Astrocyte (in vitro differentiated cells and primary cell): ENCODE measurements at regions not wholly inside any gene's neighbourhood (a gene's known extent, or its start where the extent isn't known, plus 50 kb on each side); places are given as distances from the start of the nearest gene placed in this dataset.

Experiments used
- DNase-seq: peaks from one replicate; pipeline ENCODE4 v3.0.0-alpha.2; 2010; ENCODE audit warnings: low read depth
- FAIRE-seq: peaks from 2 replicates; lab custom pipeline; 2011; peaks lifted over from hg19 to GRCh38; lab: Jason Lieb, UNC
- H2AFZ ChIP-seq: 2 replicates; pipeline ENCODE4 v1.6.0; 2012; ENCODE audit warnings: low read depth, low read length, inconsistent platforms
- H3K27ac ChIP-seq: 2 replicates; pipeline ENCODE4 v1.5.1; 2011; ENCODE audit warnings: low read depth, low read length, inconsistent platforms
- H3K27me3 ChIP-seq: 2 replicates; pipeline ENCODE4 v1.6.0; 2011; ENCODE audit warnings: low read length, inconsistent platforms; ENCODE audit not compliant: insufficient read depth
- H3K36me3 ChIP-seq: 2 replicates; pipeline ENCODE4 v1.5.1; 2011; ENCODE audit warnings: low read length, inconsistent platforms; ENCODE audit not compliant: insufficient read depth
- H3K4me1 ChIP-seq: 2 replicates; pipeline ENCODE4 v1.5.1; 2011; ENCODE audit warnings: low read length, inconsistent platforms; ENCODE audit not compliant: insufficient read depth
- H3K4me2 ChIP-seq: 2 replicates; pipeline ENCODE4 v1.6.0; 2012; ENCODE audit warnings: low read length, inconsistent platforms
- H3K4me3 ChIP-seq: 2 replicates; pipeline ENCODE4 v1.5.1; 2011; ENCODE audit warnings: low read depth, mild to moderate bottlenecking, low read length, inconsistent platforms; ENCODE audit not compliant: insufficient read depth
- H3K79me2 ChIP-seq: 2 replicates; pipeline ENCODE4 v1.6.0; 2012; ENCODE audit warnings: mild to moderate bottlenecking, low read length, inconsistent platforms; ENCODE audit not compliant: insufficient read depth
- H3K9ac ChIP-seq: 2 replicates; pipeline ENCODE4 v1.6.0; 2012; ENCODE audit warnings: mild to moderate bottlenecking, low read length, inconsistent platforms
- H3K9me3 ChIP-seq: 2 replicates; pipeline ENCODE4 v1.5.1; 2012; ENCODE audit warnings: low read depth, mild to moderate bottlenecking, low read length, inconsistent platforms; ENCODE audit not compliant: insufficient read depth
- H4K20me1 ChIP-seq: 2 replicates; pipeline ENCODE4 v1.6.0; 2012; ENCODE audit warnings: low read length, inconsistent platforms; ENCODE audit not compliant: insufficient read depth
- H3K27ac Mint-ChIP-seq: one replicate; pipeline ENCODE4 v1.8.0; 2021; ENCODE audit warnings: mild to moderate bottlenecking, mixed read lengths; ENCODE audit not compliant: unreplicated experiment
- H3K27me3 Mint-ChIP-seq: one replicate; pipeline ENCODE4 v1.8.0; 2021; ENCODE audit warnings: low read depth, mixed read lengths; ENCODE audit not compliant: unreplicated experiment
- H3K36me3 Mint-ChIP-seq: one replicate; pipeline ENCODE4 v1.8.0; 2021; ENCODE audit warnings: low read depth, mixed read lengths; ENCODE audit not compliant: unreplicated experiment
- H3K4me1 Mint-ChIP-seq: one replicate; pipeline ENCODE4 v1.8.0; 2021; ENCODE audit warnings: low read depth, mixed read lengths; ENCODE audit not compliant: unreplicated experiment
- H3K4me3 Mint-ChIP-seq: one replicate; pipeline ENCODE4 v1.8.0; 2021; ENCODE audit warnings: mild to moderate bottlenecking, moderate library complexity, mixed read lengths; ENCODE audit not compliant: unreplicated experiment
- H3K9me3 Mint-ChIP-seq: one replicate; pipeline ENCODE4 v1.8.0; 2021; ENCODE audit warnings: mild to moderate bottlenecking, mixed read lengths; ENCODE audit not compliant: unreplicated experiment
- CTCF ChIP-seq: IDR thresholded peaks from 2 replicates; pipeline ENCODE4 v1.5.1; 2011; ENCODE audit warnings: low read depth, mild to moderate bottlenecking, inconsistent platforms, low read length, moderate library complexity; ENCODE audit not compliant: insufficient read depth
- EZH2 ChIP-seq: IDR thresholded peaks from 2 replicates; pipeline ENCODE4 v1.6.1; 2012; ENCODE audit warnings: mild to moderate bottlenecking, low read length, inconsistent platforms; ENCODE audit not compliant: insufficient read depth

GRCh38 chr11:32333320-32333991 lies 101.9 kb downstream of the WT1 start:
- Histone ChIP-seq H3K9ac (peak overlapping the region; percentile 60), H3K36me3 (no peaks in the 10 kb centered on the region), H3K4me3 (peak overlapping the region; percentile 63), H3K79me2 (no peaks in the 10 kb centered on the region), H3K4me2 (peak overlapping the region; percentile 96), H4K20me1 (no peaks in the 10 kb centered on the region), H3K27me3 (no peaks in the 10 kb centered on the region), H2AFZ (peak overlapping the region; percentile 94), H3K27ac (no peak overlapping the region), H3K4me1 (peaks cover 4% of the 10 kb centered on the region), H3K9me3 (peaks cover 4% of the 10 kb centered on the region)
- Mint-ChIP-seq H3K4me3 (peak overlapping the region; percentile 62), H3K27ac (no peak overlapping the region), H3K36me3 (no peaks in the 10 kb centered on the region), H3K27me3 (peaks cover 35% of the 10 kb centered on the region), H3K9me3 (no peaks in the 10 kb centered on the region), H3K4me1 (peaks cover 8% of the 10 kb centered on the region)
- TF ChIP-seq EZH2 (no peak), CTCF (peak; percentile 19)
- DNase-seq (peak; percentile 48), FAIRE-seq (no peak)

- Mint-ChIP-seq H3K4me1 (peaks cover 8% of the 10 kb centered on the region), H3K9me3 (no peaks in the 10 kb centered on the region), H3K36me3 (no peaks in the 10 kb centered on the region), H3K27ac (no peak overlapping the region), H3K27me3 (peaks cover 35% of the 10 kb centered on the region), H3K4me3 (no peak overlapping the region)
- H3K4me1 ChIP-seq, result peaks cover 4% of the 10 kb centered on the region
- H3K4me3 ChIP-seq, result no peak overlapping the region
- FAIRE-seq (no peak), DNase-seq (no peak)
- H4K20me1 ChIP-seq, result no peaks in the 10 kb centered on the region
- H3K9ac ChIP-seq, result no peak overlapping the region
- H3K4me2 ChIP-seq, result no peak overlapping the region
- no peak for TF ChIP-seq CTCF
- TF ChIP-seq EZH2, result no peak
- peaks cover 4% of the 10 kb centered on the region for H3K9me3 ChIP-seq
- H2AFZ ChIP-seq, result no peak overlapping the region
- no peaks in the 10 kb centered on the region for H3K27me3 ChIP-seq
- H3K27ac ChIP-seq, result no peak overlapping the region
- no peaks in the 10 kb centered on the region for H3K36me3 ChIP-seq
- H3K79me2 ChIP-seq, result no peaks in the 10 kb centered on the region
Observed at GRCh38 chr11:32334822-32335221, 100.5 kb downstream of the WT1 start.
